Body of pancreas (tissue), 4 donors: ENCODE measurements at regions not wholly inside any gene's neighbourhood (a gene's known extent, or its start where the extent isn't known, plus 50 kb on each side); places are given as distances from the start of the nearest gene placed in this dataset.
"Not testable (repeated sequence)": the region's sequence is repeated elsewhere in the genome, so short reads cannot be mapped to it uniquely, and the experiment has no call there.

ENCODE experiments used
- ATAC-seq: fragments of 150-250 bp; one replicate; pipeline ENCODE4 v1.9.1; 2016
- DNase-seq, 4 donors: peaks; one replicate each; pipeline ENCODE4 v3.0.0-alpha.2; 2019
- H3K27ac ChIP-seq, 4 donors: fragments of 200-600 bp; sonication (generic); 1 replicate in 3 of 4; 2 replicates in 1 of 4; pipeline versions ENCODE4 v1.5.1 to v1.6.1; 2016 to 2019; ENCODE audit warnings: mild to moderate bottlenecking in 1 of 4, mixed read lengths in 1 of 4, moderate library complexity in 1 of 4
- H3K27me3 ChIP-seq, 2 donors: fragments of 200-600 bp; sonication (generic); one replicate each; pipeline ENCODE4 v1.6.0; 2016; ENCODE audit warnings: mild to moderate bottlenecking in 1 of 2
- H3K36me3 ChIP-seq, 2 donors: fragments of 200-600 bp; sonication (generic); replicated peaks in 1 of 2; 2 replicates each; pipeline ENCODE4 v1.5.1; 2016; ENCODE audit warnings: low read depth in 2 of 2; ENCODE audit not compliant: insufficient read depth in 1 of 2
- H3K4me1 ChIP-seq: fragments of 200-600 bp; sonication (generic); one replicate; pipeline ENCODE4 v1.6.0; 2016
- H3K4me3 ChIP-seq, 2 donors: fragments of 200-600 bp; sonication (generic); 1 replicate in 1 of 2; 2 replicates in 1 of 2; pipeline ENCODE4 v1.5.1; 2016 to 2019
- H3K9me3 ChIP-seq, 3 donors: fragments of 200-600 bp; sonication (generic); 1 replicate in 2 of 3; 2 replicates in 1 of 3; pipeline ENCODE4 v1.5.1; 2016
- POLR2A ChIP-seq, 3 donors: fragments of 450-650 bp; IDR thresholded peaks; one replicate each; pipeline ENCODE4 v1.6.1; 2016; ENCODE audit warnings: antibody characterized with exemption in 3 of 3, mild to moderate bottlenecking in 2 of 3
- WGBS, 2 donors: methylation state at CpG; one replicate each; pipeline ENCODE4 v1.1.5; 2017; 5-methylcytosine and 5-hydroxymethylcytosine counted together
- intact Hi-C: fragments of 100-400 bp; cut with DNase I; formaldehyde crosslinking; loops from one replicate; pipeline ENCODE4 v1.15.1; 2023
- TF ChIP-seq, protein P1 (sequence below), 7 experiments: fragments of 450-650 bp in 4 of 7; fragments of 200-600 bp in 3 of 7; sonication (generic) in 3 of 7; IDR thresholded peaks; one replicate each; pipeline ENCODE4 v1.5.1; 2016 to 2019; ENCODE audit warnings: antibody characterized with exemption in 7 of 7

DNA sequence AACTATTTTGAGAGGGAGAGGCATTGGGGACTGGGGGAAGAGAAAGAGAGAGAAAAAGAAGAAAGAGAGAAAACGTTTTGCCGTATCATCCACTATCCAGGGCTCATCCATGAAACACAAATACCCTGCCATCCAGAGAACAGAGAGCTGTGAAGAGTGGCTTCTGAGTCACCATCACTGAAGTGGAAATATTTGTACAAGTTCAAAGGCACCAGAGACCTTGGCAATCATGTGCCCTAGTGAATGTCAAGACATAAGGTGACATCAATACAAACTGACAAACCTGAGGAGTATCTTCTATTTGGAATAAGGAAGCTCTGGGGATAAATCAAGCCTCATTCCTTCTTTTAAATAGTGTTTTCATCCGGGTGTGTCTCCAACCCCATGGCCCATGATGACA, 197.2 kb upstream of the PROX1 start:
- no peak for DNase-seq
- no peaks in the 10 kb centered on the region for H3K9me3 ChIP-seq
- no peak overlapping the region for H3K27ac ChIP-seq
- no peaks in the 10 kb centered on the region for H3K4me1 ChIP-seq
- no peak for ATAC-seq
- H3K36me3 ChIP-seq: no peaks in the 10 kb centered on the region
- WGBS, 2 donors: 70 to 81% methylated on average over 3 of the region's 3 CpGs
- no peak overlapping the region for H3K4me3 ChIP-seq
- TF ChIP-seq POLR2A (IDR thresholded peaks at IDR 0.05): no peak
- TF ChIP-seq, protein P1, sequence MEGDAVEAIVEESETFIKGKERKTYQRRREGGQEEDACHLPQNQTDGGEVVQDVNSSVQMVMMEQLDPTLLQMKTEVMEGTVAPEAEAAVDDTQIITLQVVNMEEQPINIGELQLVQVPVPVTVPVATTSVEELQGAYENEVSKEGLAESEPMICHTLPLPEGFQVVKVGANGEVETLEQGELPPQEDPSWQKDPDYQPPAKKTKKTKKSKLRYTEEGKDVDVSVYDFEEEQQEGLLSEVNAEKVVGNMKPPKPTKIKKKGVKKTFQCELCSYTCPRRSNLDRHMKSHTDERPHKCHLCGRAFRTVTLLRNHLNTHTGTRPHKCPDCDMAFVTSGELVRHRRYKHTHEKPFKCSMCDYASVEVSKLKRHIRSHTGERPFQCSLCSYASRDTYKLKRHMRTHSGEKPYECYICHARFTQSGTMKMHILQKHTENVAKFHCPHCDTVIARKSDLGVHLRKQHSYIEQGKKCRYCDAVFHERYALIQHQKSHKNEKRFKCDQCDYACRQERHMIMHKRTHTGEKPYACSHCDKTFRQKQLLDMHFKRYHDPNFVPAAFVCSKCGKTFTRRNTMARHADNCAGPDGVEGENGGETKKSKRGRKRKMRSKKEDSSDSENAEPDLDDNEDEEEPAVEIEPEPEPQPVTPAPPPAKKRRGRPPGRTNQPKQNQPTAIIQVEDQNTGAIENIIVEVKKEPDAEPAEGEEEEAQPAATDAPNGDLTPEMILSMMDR (IDR thresholded peaks at IDR 0.05): no peak
- H3K27me3 ChIP-seq: no peaks in the 10 kb centered on the region
- intact Hi-C loops: no loop called here

GRCh38 chr1:213793482-213794067, 194.2 kb upstream of the PROX1 start:
- Histone ChIP-seq H3K27me3 (no peaks in the 10 kb centered on the region), H3K4me1 (no peaks in the 10 kb centered on the region), H3K27ac (no peak overlapping the region), H3K9me3 (no peaks in the 10 kb centered on the region), H3K36me3 (no peaks in the 10 kb centered on the region), H3K4me3 (no peak overlapping the region)
- no peak for TF ChIP-seq POLR2A (IDR thresholded peaks at IDR 0.05)
- TF ChIP-seq, protein P1 (IDR thresholded peaks at IDR 0.05): no peak
- WGBS, 2 donors: 38 to 43% methylated on average over 13 of the region's 13 CpGs
- ATAC-seq (no peak), DNase-seq (no peak)
- intact Hi-C loops: no loop called here

DNA sequence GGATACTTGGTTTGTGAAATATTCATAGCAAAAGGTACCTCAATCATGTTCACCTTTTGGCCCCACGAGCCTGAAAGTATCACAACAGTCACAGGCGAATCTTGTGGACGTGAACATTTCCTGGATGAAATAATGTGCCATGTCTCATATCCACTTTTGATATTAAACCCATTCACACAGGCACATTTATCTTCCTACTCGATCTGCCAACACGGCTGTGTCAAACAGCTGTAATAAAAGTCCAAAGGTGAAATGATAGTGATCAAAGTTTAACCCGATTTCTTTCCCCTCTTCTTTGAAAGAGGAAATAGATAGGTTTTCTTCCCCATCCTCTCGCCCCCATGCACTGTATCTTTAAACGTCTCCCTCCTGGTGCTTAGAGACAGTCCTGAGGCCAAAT, 191.2 kb upstream of the PROX1 start:
- 52 to 59% methylated on average over 8 of the region's 8 CpGs for WGBS, 2 donors
- Histone ChIP-seq H3K27ac (no peak overlapping the region), H3K9me3 (no peaks in the 10 kb centered on the region), H3K4me1 (no peaks in the 10 kb centered on the region), H3K4me3 (no peak overlapping the region), H3K36me3 (no peaks in the 10 kb centered on the region), H3K27me3 (no peaks in the 10 kb centered on the region)
- intact Hi-C loops: no loop called here
- no peak for DNase-seq
- ATAC-seq: no peak
- TF ChIP-seq, protein P1 (IDR thresholded peaks at IDR 0.05): no peak

DNA sequence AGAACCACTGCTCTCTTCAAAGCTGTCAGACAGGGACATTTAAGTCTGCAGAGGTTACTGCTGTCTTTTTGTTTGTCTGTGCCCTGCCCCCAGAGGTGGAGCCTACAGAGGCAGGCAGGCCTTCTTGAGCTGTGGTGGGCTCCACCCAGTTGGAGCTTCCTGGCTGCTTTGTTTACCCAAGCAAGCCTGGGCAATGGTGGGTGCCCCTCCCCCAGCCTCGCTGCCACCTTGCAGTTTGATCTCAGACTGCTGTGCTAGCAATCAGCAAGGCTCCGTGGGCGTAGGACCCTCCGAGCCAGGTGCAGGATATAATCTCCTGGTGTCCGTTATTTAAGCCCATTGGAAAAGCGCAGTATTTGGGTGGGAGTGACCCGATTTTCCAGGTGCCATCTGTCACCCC, 179.5 kb upstream of the PROX1 start:
- H3K4me3 ChIP-seq, H3K27ac ChIP-seq, H3K9me3 ChIP-seq, H3K27me3 ChIP-seq, ATAC-seq, H3K36me3 ChIP-seq, H3K4me1 ChIP-seq, intact Hi-C loops, DNase-seq: not testable (repeated sequence)
- 92 to 100% methylated on average over 5 to 6 of the region's 7 CpGs for WGBS, 2 donors

- 94% methylated on average over 6 of the region's 6 CpGs for WGBS, 2 donors
- ATAC-seq (no peak), DNase-seq (no peak)
- Histone ChIP-seq H3K27me3 (no peaks in the 10 kb centered on the region), H3K27ac (no peak overlapping the region), H3K4me3 (no peak overlapping the region), H3K4me1 (no peaks in the 10 kb centered on the region), H3K9me3 (no peaks in the 10 kb centered on the region), H3K36me3 (no peaks in the 10 kb centered on the region)
- TF ChIP-seq POLR2A (IDR thresholded peaks at IDR 0.05): no peak
- TF ChIP-seq, protein P1 (IDR thresholded peaks at IDR 0.05): no peak
- intact Hi-C loops: no loop called here
Measured at GRCh38 chr1:213817156-213817555, 170.6 kb upstream of the PROX1 start.
